Activated naive CD4-positive, alpha-beta T cell treated with anti-CD3 and anti-CD28 coated beads for 36 hours (primary cell): ENCODE measurements at regions not wholly inside any gene's neighbourhood (a gene's known extent, or its start where the extent isn't known, plus 50 kb on each side); places are given as distances from the start of the nearest gene placed in this dataset.

Experiments used
- CTCF ChIA-PET: fragments of 350-600 bp; sonication (Branson Sonifier 250); formaldehyde crosslinking; loops from one replicate; lab custom pipeline; 2021; ENCODE audit warnings: antibody characterized with exemption; lab: Charles Lee
- DNase-seq: peaks from one replicate; pipeline ENCODE4 v3.0.0-alpha.2; 2020
- H3K27ac Mint-ChIP-seq: one replicate; pipeline ENCODE4 v1.8.0; 2021; ENCODE audit warnings: mild to moderate bottlenecking, mixed read lengths
- H3K27me3 Mint-ChIP-seq: one replicate; pipeline ENCODE4 v1.8.0; 2021; ENCODE audit warnings: low read depth, mixed read lengths
- H3K36me3 Mint-ChIP-seq: one replicate; pipeline ENCODE4 v1.8.0; 2021; ENCODE audit warnings: low read depth, mixed read lengths
- H3K4me1 Mint-ChIP-seq: one replicate; pipeline ENCODE4 v1.8.0; 2021; ENCODE audit warnings: low read depth, mixed read lengths
- H3K4me3 Mint-ChIP-seq: one replicate; pipeline ENCODE4 v1.8.0; 2021; ENCODE audit warnings: mild to moderate bottlenecking, moderate library complexity, mixed read lengths
- H3K9me3 Mint-ChIP-seq: one replicate; pipeline ENCODE4 v1.8.0; 2021; ENCODE audit warnings: mixed read lengths
- intact Hi-C: fragments of 100-400 bp; cut with micrococcal nuclease; formaldehyde crosslinking; loops from one replicate; pipeline ENCODE4 v1.15.1; 2023

GRCh38 chr2:23260621-23261020, 124.4 kb upstream of the KLHL29 start:
- no peaks in the 10 kb centered on the region for H3K27me3 Mint-ChIP-seq
- H3K9me3 Mint-ChIP-seq, result no peaks in the 10 kb centered on the region
- CTCF ChIA-PET, result no interaction called here
- no peaks in the 10 kb centered on the region for H3K36me3 Mint-ChIP-seq
- H3K4me1 Mint-ChIP-seq, result no peaks in the 10 kb centered on the region
- intact Hi-C loops, result no loop called here
- no peak overlapping the region for H3K27ac Mint-ChIP-seq
- DNase-seq, result no peak
- no peak overlapping the region for H3K4me3 Mint-ChIP-seq

- DNase-seq, result no peak
- CTCF ChIA-PET, result no interaction called here
- Mint-ChIP-seq H3K4me1 (no peaks in the 10 kb centered on the region), H3K4me3 (no peak overlapping the region), H3K36me3 (no peaks in the 10 kb centered on the region), H3K27ac (no peak overlapping the region), H3K9me3 (no peaks in the 10 kb centered on the region), H3K27me3 (peaks cover 9% of the 10 kb centered on the region)
- intact Hi-C loops, result no loop called here
Observed at GRCh38 chr2:23268467-23269263, 116.3 kb upstream of the KLHL29 start.

GRCh38 chr2:23269747-23270146, 115.2 kb upstream of the KLHL29 start:
- H3K27me3 Mint-ChIP-seq, result peaks cover 9% of the 10 kb centered on the region
- H3K4me1 Mint-ChIP-seq, result no peaks in the 10 kb centered on the region
- CTCF ChIA-PET, result no interaction called here
- intact Hi-C loops, result no loop called here
- H3K9me3 Mint-ChIP-seq, result no peaks in the 10 kb centered on the region
- no peaks in the 10 kb centered on the region for H3K36me3 Mint-ChIP-seq
- H3K4me3 Mint-ChIP-seq, result no peak overlapping the region
- DNase-seq, result no peak
- H3K27ac Mint-ChIP-seq, result no peak overlapping the region

DNA sequence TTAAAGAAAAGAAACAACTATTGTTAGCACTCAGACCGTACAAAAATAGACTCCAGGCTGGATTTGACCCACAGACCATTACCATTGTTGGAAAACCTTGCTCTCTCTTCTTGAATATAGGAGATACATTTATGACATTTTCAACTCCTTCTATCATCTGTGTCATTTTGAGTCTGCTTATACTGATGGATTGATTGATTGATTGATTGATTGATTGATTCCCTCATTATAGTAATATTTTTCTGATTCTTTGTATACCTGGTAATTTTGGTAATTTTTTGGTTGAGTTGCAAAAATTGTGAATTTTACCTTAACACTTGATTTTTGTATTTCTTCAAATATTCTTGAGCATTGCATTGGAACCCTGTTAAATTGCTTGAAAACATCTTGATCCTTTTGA, 114.2 kb upstream of the KLHL29 start:
- H3K27ac Mint-ChIP-seq, result no peak overlapping the region

GRCh38 chr2:23271230-23271629, 113.7 kb upstream of the KLHL29 start:
- H3K4me1 Mint-ChIP-seq, result no peaks in the 10 kb centered on the region
- no peaks in the 10 kb centered on the region for H3K36me3 Mint-ChIP-seq
- no peak overlapping the region for H3K27ac Mint-ChIP-seq
- DNase-seq, result no peak
- H3K4me3 Mint-ChIP-seq, result no peak overlapping the region
- H3K9me3 Mint-ChIP-seq, result no peaks in the 10 kb centered on the region
- CTCF ChIA-PET, result no interaction called here
- intact Hi-C loops, result no loop called here
- peaks cover 9% of the 10 kb centered on the region for H3K27me3 Mint-ChIP-seq

More for the DNA sequence above, 114.2 kb upstream of the KLHL29 start:
- CTCF ChIA-PET, result no interaction called here
- intact Hi-C loops, result no loop called here
- Mint-ChIP-seq H3K27me3 (peaks cover 9% of the 10 kb centered on the region), H3K36me3 (no peaks in the 10 kb centered on the region), H3K4me3 (no peak overlapping the region), H3K4me1 (no peaks in the 10 kb centered on the region), H3K9me3 (no peaks in the 10 kb centered on the region)
- DNase-seq, result no peak

DNA sequence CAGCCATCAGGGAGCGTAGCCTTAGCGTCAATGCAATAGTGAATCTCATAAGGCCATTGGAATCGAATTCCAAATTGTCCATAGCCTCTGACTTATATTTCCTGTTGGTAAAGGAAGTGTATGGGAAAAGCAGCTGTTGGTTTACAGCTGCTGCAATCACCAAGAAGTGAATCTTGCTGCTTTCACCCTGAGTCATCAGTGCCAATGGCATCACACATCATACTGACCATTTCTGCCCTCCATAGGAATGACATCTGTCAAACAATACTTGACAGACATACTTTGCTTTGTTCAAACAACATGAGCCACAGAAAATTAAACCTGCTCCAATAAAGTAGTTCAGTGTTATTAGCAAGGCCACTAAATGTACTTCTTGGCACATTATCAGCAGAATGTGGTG, 111.2 kb upstream of the KLHL29 start:
- DNase-seq, result no peak
- no peaks in the 10 kb centered on the region for H3K4me1 Mint-ChIP-seq
- peaks cover 14% of the 10 kb centered on the region for H3K27me3 Mint-ChIP-seq
- no peak overlapping the region for H3K27ac Mint-ChIP-seq
- H3K4me3 Mint-ChIP-seq, result no peak overlapping the region
- no peaks in the 10 kb centered on the region for H3K9me3 Mint-ChIP-seq
- intact Hi-C loops, result no loop called here
- CTCF ChIA-PET, result interaction anchor here (1.2 kb wide), 1 partner anchor 78 kb away, joined by 3 read pairs; no protein-coding TSS in a partner anchor
- no peaks in the 10 kb centered on the region for H3K36me3 Mint-ChIP-seq

GRCh38 chr2:23280401-23280800, 104.6 kb upstream of the KLHL29 start:
- intact Hi-C loops, result no loop called here
- DNase-seq, result no peak
- CTCF ChIA-PET, result no interaction called here
- no peaks in the 10 kb centered on the region for H3K9me3 Mint-ChIP-seq
- H3K27ac Mint-ChIP-seq, result no peak overlapping the region
- H3K27me3 Mint-ChIP-seq, result peaks cover 11% of the 10 kb centered on the region
- no peak overlapping the region for H3K4me3 Mint-ChIP-seq
- H3K4me1 Mint-ChIP-seq, result no peaks in the 10 kb centered on the region
- no peaks in the 10 kb centered on the region for H3K36me3 Mint-ChIP-seq

DNA sequence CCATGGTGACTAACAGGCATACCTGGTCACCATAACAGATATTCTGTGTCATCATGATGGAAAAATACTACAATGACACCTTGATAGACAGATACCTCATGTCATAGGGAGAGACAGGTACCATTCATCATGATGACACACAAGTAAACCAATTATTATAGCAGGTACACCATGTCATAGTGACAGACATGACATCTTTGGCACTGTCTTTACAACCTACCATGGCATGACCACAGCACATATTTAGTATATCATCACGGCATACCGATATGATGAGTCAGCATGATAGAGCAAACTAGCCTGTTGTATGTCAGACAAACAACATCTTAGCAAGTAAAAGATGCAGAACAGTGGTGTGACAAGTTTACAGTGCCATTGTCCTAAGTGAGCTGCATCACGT, 101.3 kb upstream of the KLHL29 start:
- Mint-ChIP-seq H3K9me3 (no peaks in the 10 kb centered on the region), H3K4me3 (no peak overlapping the region), H3K36me3 (no peaks in the 10 kb centered on the region), H3K4me1 (no peaks in the 10 kb centered on the region), H3K27ac (no peak overlapping the region), H3K27me3 (peaks cover 6% of the 10 kb centered on the region)
- intact Hi-C loops, result no loop called here
- DNase-seq, result no peak
- CTCF ChIA-PET, result interaction anchor here (0.6 kb wide), 1 partner anchor 448 kb away, joined by 7 read pairs; no protein-coding TSS in a partner anchor

GRCh38 chr2:23285091-23285800, 99.7 kb upstream of the KLHL29 start:
- H3K27ac Mint-ChIP-seq, result no peak overlapping the region
- H3K9me3 Mint-ChIP-seq, result no peaks in the 10 kb centered on the region
- CTCF ChIA-PET, result no interaction called here

GRCh38 chr2:23286031-23286757, 98.8 kb upstream of the KLHL29 start:
- intact Hi-C loops, result no loop called here
- H3K4me3 Mint-ChIP-seq, result no peak overlapping the region
- H3K36me3 Mint-ChIP-seq, result no peaks in the 10 kb centered on the region
- no peaks in the 10 kb centered on the region for H3K4me1 Mint-ChIP-seq
- no peaks in the 10 kb centered on the region for H3K9me3 Mint-ChIP-seq
- DNase-seq, result no peak
- no peak overlapping the region for H3K27ac Mint-ChIP-seq
- peaks cover 6% of the 10 kb centered on the region for H3K27me3 Mint-ChIP-seq
- CTCF ChIA-PET, result no interaction called here

More at GRCh38 chr2:23285091-23285800, 99.7 kb upstream of the KLHL29 start:
- Mint-ChIP-seq H3K27me3 (peaks cover 6% of the 10 kb centered on the region), H3K4me3 (no peak overlapping the region), H3K4me1 (no peaks in the 10 kb centered on the region), H3K36me3 (no peaks in the 10 kb centered on the region)
- intact Hi-C loops, result no loop called here
- DNase-seq, result no peak

- Mint-ChIP-seq H3K36me3 (no peaks in the 10 kb centered on the region), H3K9me3 (no peaks in the 10 kb centered on the region), H3K4me3 (no peak overlapping the region), H3K27ac (no peak overlapping the region), H3K4me1 (no peaks in the 10 kb centered on the region), H3K27me3 (peaks cover 6% of the 10 kb centered on the region)
- no peak for DNase-seq
- intact Hi-C loops, result no loop called here
- CTCF ChIA-PET, result no interaction called here
Observed at GRCh38 chr2:23286758-23287704, 97.9 kb upstream of the KLHL29 start.

DNA sequence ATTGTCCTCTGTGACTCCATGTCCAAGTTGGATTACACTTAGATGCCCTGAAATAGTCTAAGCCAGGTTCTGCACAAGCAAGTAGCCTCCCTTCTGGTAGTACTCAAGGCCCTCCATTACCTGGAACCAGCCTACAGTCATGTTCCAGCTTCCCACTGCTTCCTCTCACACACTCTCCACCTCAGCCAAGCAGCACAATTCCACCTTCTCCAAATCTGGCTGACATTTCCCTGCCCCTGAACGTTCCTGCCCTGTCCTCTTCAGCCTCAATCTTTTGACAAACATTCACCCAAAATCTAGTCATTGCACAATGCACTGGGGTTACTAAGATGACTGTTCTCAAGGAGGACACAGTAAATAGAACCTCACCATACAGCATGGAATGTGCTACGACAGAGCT, 95.3 kb upstream of the KLHL29 start:
- Mint-ChIP-seq H3K9me3 (no peaks in the 10 kb centered on the region), H3K27ac (no peak overlapping the region), H3K4me3 (no peak overlapping the region), H3K36me3 (no peaks in the 10 kb centered on the region), H3K27me3 (no peaks in the 10 kb centered on the region), H3K4me1 (no peaks in the 10 kb centered on the region)
- intact Hi-C loops, result no loop called here
- DNase-seq, result no peak
- CTCF ChIA-PET, result no interaction called here
